ENCODE measurements at regions not wholly inside any gene's neighbourhood (a gene's known extent, or its start where the extent isn't known, plus 50 kb on each side); places are given as distances from the start of the nearest gene placed in this dataset.
"Not testable (repeated sequence)": the region's sequence is repeated elsewhere in the genome, so short reads cannot be mapped to it uniquely, and the experiment has no call there.

DNA sequence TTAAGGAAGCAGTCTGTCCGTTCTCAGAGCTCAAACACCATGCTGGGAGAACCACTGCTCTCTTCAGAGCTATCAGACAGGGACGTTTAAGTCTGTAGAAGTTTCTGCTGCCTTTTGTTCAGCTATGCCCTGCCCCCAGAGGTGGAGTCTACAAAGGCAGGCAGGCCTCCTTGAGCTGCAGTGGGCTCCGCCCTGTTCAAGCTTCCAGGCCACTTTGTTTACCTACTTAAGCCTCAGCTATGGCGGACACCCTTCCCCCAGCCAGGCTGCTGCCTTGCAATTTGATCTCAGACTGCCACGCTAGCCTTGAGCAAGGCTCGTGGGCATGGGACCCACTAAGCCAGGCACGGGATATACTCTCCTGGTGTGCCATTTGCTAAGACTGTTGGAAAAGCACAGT, 180.7 kb upstream of the TMEM196 start:
- not testable (repeated sequence) for DNase-seq

DNA sequence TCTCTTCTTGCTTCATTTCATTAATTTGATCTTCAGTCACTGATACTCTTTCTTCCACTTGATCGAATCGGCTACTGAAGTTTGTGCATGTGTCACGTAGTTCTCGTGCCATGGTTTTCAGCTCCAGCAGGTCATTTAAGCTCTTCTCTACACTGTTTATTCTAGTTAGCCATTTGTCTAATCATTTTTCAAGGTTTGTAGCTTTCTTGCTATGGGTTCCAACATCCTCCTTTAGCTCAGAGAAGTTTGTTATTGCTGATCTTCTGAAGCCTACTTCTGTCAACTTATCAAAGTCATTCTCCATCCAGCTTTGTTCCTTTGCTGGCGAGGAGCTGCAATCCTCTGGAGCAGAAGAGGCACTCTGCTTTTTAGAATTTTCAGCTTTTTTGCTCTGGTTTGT, 180.0 kb upstream of the TMEM196 start:
- not testable (repeated sequence) for DNase-seq

DNA sequence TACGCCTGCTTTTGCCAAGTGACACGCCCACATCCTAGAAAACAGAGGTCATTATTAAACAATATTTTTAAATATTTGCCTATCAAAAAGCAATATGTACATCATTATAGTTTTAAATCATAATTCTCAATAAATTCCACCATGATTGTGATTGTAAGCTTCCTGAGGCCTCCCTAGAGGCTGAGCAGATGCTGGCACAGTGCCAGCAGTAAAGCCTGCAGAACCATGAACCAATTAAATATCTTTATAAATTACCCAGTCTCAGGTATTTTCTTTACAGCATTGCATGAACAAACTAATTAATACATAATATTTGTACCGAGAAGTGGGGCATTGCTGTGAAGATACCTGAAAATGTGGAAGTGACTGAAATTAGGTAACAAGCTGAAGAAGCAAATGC, 174.7 kb upstream of the TMEM196 start:
- DNase-seq = no peak

DNA sequence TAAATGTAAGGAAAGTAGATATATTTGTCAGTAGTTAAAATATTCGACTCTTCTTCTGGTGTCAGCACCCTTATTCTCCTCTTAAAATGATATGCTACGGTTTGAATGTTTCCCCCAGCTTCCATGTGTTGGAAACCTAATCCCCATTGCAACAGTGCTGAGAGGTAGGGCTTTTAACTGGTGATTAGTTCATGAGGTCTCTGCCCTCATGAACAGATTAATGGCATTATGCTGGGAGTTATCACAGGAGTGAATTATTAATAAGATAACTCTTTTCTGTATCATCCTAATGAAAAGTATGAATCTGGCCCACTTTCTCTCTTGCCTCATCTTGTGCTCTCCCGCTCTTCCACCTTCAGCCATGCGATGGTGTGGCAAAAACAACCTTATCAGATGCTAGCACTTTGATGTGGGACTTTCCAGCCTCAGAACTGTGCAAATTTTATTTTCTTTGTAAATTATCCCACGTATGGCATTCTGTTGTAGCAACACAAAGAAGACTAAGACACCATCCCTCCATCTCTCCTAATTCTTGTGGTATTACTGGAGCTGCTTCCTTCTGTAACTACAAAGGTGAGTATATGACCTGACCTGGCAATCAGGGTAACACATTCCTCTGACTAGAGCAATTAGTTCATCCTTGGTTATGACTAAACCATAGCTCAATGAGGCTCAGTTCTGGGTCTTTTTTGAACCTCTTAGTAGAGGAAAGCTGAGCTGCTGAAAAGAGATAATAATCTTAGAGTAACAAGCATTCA, 171.1 kb upstream of the TMEM196 start:
- no peak for DNase-seq

DNA sequence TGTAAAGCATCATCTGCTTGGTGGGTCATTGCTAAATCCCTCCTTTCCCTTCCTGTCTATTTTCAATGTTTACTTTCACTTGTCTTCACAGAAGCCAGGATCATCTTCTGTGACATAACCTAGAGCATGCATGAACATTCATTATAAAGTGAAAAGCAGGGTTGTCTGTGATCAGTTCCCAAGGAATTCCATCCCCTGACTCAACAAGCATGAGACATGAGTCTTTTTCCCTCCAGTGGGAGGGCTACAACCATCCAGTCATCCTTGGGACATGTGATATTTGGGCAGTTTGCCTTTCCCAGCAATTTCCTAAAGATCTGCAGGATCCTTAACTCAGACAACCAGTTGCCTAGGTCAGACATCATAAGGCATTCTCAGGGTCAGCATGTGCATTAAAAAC, 166.3 kb upstream of the TMEM196 start:
- no peak for DNase-seq

DNA sequence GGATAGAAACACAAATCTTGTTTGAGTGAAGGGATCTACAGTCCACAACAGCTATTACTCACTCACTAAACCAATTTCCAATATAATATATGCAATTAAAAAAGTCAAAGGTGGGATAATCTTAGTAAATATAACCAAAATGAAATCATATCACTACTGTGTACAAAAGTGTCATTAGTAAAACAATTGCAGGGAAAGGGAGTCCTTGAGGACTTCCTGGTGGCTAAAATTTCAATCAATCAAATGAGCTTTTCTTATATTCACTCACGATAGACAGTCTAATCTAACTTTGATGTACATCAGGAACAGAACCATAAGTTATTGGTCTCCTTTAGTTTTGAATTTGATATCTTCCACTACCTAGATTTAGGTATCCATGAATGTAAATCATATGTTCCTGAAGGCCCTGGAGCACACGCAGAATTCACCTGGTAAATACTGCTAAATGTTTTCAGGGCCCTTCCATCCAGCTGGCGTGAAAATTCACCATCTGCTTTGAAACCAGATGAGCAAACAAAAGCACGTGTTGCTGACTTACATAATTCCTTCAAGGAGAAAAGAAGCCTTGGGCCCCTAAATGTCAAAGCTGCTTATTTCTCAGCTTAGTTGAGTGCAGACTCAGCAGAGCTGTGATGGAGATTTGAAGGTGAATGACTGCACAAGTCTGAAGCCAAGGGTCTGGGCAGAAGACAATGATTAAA, 159.3 kb upstream of the TMEM196 start:
- DNase-seq = no peak

DNA sequence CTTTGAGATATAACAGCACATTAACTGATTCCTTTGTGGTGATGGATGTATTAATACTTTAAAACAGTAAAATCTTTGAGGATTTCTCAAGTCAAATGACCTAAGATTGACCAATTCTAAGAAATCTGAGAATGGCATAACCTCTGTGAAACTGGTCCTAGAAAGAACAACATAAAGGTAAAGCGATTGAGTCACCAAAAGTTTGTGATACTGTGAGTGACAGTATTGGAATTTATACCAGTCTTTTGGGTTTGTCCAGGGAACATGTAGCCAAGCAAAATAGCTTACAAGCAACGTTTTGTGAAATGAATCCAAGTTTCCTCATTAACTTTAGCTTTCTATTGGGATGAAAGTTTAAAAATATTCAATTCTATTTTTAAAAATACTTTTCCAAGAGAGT, 157.4 kb upstream of the TMEM196 start:
- DNase-seq = no peak

DNA sequence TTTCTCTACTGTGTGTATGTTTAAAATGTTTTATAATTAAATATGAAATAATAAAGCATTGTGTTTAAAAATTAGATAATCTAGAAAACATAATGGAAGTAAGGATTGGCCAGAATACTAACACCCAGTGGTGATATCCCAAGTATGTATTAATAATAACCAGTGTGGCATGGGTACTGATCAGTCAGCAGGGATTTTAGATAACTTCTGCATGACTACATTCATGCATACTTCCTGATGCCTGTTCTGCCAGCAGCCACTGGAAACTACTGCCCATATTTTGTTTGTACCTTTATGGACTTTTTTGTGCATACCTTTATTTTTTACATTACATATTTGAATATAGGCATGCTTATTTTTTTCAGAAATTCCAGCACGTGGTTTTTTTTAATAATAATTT, 156.6 kb upstream of the TMEM196 start:
- no peak for DNase-seq

DNA sequence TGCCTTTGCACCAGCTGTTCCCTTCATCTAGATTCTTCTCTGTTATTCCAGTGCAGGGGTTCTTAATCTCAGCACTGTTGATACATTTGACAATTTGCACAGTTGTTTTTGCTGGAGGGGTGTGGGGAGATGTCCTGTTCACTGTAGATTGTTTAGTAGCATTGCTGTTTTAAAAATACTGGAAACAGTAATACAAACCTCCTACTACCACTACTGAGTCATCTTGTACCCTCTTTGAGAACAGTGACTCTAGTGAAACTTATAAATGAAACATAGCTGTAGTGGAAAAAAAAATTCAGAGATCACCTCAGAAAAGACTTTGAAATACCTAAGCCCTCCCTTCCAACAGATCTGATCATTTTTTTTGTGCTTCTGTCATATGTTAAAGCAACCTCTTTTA, 154.8 kb upstream of the TMEM196 start:
- DNase-seq = no peak

DNA sequence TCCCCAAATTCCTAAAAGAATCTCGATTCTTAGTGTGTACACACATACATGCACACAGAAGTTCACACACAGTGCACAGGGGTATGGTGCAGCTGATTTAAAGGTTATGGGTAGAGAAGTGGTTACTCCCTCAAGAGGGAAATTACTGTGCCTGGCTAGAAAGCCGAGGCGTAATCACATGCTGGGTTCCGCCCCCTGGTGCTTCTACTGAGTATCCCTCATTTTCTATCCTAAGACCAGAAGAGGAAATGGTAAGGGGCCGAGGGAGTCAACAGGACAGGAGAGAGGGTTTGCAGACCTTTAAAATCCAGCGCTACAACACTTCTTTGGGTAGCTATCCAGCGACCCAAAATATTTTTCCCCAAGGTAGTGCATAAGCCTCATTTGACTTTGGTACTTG, 147.3 kb upstream of the TMEM196 start:
- no peak for DNase-seq

DNA sequence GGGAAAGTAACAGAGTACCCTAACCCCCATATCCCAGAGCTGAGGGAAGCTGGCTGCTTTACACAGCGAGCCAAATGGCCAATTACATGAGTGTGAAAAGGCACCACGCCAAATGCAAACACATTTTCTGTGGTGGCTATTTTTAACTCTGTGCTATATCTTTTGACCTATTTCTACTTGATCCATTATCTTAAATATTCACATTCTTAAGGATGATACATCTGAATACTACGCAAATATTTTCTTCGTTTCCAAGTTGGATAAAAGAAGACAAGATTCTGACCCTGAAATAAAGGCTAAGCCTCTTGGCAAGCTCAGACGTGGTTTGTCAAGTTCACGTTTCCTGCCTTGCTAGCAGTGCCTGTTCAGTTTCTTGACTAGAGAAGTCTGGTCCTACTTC, 146.7 kb upstream of the TMEM196 start:
- DNase-seq = no peak

DNA sequence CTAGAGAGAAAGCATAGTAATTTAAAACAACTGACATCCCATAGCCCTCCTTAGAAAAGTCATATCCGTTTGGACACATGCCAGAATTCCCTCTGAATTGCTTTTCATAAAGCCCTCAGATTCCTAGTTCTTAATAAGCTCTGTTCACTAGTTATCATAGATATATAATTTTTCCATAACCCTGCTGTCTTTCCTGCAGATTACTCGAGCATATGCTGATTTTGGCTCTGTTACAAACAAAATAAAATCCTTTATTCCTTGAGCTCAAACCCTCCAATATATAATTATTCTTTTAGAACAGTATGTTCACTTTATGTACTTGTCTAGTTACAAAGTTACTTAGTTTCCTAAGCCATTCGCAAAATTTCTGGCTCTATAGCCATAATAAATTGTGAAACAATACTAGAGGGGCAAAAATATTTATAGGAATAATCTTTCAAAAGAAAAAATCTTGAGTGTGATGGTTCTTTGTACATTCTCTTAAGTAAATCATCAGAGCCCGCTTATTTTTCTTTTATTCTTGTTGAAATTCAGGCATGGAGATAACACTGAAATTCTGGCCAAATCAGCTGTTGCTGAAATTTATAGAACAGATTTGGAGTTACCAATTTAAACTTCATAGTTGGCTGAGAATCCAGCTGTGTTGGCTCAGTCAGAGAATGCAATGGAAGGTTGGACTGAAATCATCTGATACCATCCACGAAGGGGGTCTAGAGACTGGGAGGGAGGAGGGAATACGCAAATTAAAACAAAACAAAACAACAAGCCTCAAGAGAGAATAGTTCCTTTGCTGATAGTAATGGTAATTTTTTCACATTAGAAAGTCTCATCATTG, 146.1 kb upstream of the TMEM196 start:
- no peak for DNase-seq

DNA sequence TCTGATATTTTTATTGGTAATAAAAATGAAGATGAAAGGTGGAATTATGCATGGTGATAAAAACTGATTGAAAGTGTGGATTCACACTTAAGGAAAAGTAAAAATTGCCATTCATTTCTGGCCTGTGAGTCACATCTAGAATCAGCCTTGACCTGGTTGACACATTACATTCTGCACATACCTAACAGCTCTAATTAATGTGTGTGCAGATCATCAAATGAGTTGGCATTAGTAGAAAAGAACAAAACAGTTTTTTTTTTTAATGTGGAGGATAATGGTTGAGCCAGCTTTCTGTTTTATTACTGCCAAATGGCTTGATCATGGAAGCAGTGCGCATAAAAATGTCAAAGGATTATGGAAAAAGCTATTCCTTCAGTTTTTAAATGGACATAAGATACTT, 142.6 kb upstream of the TMEM196 start:
- no peak for DNase-seq

DNA sequence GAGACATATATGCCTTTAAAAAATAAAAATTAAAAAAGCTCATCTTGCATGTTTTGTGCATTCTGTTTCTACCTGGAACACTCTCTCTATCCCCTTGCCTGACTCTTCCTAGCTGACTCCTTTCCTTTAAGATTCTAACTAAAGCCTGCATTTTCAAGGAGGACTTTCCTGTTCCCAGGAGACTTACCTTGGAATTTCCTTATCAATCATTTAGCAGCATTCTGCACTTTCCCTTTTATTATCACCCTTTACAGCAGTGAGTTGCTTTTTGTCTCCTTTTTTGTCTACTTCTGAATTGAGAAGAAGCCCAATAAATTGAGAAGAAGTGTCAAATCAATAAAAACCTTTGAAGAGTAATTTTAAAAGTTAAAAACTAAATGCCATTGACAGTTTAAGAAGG, 142.2 kb upstream of the TMEM196 start:
- DNase-seq = no peak

DNA sequence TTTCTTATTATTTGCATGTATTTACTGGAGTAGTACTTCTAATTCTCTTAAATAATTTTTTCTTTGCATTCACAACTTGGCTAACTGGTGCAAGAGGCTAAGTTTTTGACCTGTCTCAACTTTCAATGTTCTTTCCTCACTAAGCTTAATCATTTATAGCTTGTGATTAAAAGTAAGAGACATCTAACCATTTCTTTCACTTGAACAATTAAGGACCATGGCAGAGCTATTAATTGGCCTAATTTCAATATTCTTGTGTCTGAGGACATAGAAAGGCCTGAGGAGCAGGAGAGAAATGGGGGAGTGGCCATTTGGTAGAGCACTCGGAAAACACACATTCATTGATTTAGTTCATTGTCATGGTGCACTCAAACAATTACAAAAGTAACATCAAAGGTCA, 141.4 kb upstream of the TMEM196 start:
- no peak for DNase-seq

DNA sequence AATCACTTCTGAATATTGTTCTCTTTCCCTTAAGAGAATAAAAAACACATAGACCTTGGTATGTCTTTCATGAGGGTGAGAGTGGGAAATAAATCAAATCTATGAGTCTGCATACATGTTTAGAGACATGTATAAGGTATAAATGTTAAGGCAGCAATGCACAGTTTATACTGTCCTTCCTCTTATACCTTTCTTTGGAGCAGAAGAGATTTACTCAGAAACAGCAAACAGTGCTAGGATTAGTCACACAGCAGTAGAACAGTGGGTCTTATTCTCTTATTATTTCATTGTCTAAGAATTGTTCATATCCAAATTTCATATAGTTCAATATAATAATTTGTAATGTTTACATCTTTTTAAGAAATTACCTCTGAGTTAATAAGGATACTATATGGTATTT, 126.7 kb upstream of the TMEM196 start:
- DNase-seq = no peak

DNA sequence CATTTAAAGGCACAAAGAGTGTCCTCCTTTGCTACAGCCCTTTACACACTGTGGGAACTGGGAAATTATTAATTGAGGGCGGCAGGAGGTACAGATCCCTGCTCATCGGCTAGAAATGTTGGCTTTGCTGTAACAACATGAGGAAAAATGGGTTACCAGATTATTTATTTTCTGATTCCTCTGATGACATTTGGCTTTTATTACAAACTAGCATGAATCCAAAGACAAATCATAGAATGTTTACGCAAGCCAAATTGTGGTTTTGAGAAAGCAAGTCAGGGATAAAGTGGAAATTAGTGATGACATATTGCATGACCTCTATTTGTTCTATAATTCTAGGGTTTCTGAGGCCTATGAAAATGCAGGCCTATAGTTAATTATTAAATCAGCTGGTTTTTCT, 126.1 kb upstream of the TMEM196 start:
- no peak for DNase-seq

DNA sequence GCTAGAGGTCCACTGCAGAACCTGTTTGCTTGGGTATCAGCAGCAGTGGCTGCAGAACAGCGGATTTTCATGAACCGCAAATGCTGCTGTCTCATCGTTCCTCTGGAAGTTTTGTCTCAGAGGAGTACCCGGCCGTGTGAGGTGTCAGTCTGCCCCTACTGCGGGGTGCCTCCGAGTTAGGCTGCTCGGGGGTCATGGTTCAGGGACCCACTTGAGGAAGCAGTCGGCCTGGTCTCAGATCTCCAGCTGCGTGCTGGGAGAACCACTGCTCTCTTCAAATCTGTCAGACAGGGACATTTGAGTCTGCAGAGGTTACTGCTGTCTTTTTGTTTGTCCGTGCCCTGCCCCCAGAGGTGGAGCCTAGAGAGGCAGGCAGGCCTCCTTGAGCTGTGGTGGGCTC, 109.5 kb upstream of the TMEM196 start:
- not testable (repeated sequence) for DNase-seq

DNA sequence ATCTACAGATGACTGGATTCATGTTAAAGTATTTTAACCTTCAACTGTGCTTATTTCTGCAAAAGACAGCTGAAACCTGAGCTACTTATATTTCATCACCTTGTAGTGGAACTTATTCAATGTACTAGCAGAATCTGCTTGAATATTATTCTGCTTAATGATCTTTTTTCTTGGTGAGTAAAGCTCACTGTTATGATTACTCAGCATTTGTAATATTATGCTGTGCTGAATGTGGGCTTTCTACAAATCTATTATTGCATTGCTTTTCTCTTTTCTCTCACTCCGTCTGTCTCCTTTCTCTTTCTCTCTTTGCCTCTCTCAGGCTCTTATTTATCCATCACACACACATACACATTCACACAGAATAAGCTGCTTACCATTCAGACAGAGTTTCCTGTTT, 98.7 kb upstream of the TMEM196 start:
- DNase-seq = no peak

DNA sequence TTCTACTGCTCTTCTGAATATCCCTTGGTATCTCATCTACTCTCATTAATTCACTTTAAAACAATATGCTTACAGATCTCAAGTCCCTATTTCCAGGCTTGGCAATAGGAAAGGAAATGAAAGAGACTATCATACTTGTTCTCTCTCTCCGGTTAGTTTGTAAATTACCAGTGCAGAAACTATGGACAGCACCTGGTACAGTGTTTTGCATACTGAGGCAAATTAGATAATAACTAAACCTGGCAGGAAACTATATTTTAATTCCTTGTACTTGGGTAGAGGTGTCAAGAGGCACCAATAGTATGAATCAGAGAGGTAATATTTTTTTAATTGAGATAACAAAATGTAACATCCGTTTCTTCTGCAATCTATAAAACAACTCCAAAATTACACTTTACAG, 97.7 kb upstream of the TMEM196 start:
- DNase-seq = no peak

DNA sequence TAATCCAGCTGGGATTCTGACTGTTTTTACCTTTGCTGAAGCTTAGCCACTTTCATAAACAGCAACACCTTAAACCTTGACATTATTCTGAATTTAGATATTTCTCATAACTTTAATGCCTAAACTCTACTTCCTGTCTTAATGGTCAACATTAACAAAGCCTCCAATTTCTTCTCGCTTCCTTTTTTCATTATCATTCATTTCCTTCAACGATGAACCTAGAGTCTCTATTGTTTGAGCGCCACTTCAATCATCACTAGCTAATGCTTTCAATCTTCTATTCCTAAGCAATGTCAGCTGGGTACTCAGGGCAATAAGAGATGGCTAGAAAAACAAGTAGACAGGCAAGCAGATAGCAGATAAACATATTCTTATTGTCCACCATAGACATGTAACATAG, 96.6 kb upstream of the TMEM196 start:
- no peak for DNase-seq

DNA sequence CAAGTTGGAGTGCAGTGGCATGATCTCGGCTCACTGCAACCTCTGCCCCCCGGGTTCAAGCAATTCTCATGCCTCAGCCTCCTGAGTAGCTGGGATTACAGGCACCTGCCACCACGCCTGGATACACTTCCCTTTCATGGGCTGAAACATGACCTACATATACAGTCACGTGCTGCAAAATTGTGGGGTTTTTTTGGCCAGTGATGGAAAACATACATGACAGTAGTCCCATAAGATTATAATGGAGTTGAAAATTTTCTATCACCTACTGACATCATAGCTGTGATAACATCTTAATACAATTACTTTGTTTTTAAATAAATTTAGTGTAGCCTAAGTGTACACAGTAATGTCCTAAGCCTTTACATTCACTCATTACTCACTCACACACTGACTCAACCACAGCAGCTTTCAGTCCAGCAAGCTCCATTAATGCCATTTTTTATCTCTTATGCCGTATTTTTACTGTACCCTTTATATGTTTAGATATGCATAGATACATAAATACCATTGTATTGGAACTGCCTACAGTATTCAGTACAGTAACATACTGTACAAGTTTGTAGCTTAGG, 79.9 kb upstream of the TMEM196 start:
- DNase-seq = no peak

DNA sequence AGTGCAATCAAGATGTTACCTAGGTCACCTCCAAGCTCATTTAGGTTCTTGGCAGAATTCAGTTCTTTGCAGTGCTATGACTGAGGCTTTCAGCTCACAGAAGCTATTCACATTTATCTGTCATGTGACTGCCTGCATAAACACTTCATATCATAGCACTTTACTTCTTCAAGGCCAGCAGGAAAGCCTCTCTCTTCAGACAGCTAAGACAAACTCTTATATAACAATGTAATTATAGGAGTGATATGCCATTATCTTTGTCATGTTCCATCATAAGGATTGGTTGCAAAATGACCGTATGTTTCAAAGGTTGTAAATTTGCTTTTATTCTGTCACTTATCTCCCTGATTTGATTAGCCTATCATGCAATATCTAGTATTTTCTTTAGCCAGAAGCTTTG, 78.8 kb upstream of the TMEM196 start:
- no peak for DNase-seq

All from inflammatory macrophage (primary cell).